Sigmoid colon (tissue), 4 donors: ENCODE measurements at regions not wholly inside any gene's neighbourhood (a gene's known extent, or its start where the extent isn't known, plus 50 kb on each side); places are given as distances from the start of the nearest gene placed in this dataset.

Experiments used
- EP300 ChIP-seq, 4 donors: sonication (generic); formaldehyde crosslinking; IDR thresholded peaks; one replicate each; pipeline ENCODE4 v1.6.1; 2017; ENCODE audit warnings: antibody characterized with exemption in 4 of 4
- POLR2AphosphoS5 ChIP-seq, 4 donors: sonication (generic); formaldehyde crosslinking; IDR thresholded peaks; one replicate each; pipeline ENCODE4 v1.6.1; 2017; ENCODE audit warnings: antibody characterized with exemption in 4 of 4
- TF ChIP-seq, protein P1 (sequence below), 4 experiments: fragments of 450-650 bp in 3 of 4; fragments of 200-600 bp in 1 of 4; IDR thresholded peaks; one replicate each; pipeline ENCODE4 v1.5.1; 2016 to 2019; ENCODE audit warnings: antibody characterized with exemption in 4 of 4, mild to moderate bottlenecking in 3 of 4, moderate library complexity in 2 of 4

DNA sequence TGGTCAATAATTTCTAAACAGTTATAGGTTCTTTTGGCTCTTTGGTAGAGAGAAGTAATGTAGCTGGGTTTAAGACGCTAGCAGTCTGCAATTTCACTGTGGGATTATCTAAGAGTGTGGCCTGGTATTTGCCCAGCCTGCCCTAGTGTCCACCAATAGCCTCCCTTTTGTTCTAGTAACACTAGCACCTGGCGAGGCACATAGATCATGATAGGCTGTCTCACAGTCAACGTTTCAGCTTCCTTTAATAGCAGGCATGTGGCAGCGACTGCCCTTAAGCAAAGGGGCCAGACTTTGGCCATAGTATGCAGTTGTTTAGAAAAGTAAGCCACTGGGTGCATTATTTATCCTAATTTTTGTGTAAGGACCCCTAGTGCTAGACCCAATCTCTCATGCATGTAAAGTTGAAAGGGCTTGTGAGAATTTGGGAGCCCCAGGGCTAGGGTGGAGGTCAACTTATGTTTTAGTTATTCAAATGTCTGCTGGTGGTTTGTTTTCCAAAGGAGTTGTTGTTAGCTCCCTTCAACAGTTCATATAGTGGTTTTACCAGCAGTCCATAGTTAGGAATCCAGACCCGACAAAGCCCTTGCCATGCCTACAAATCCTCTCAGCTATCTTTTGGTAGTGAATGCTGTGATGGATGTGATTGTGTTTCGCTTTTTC is 274.3 kb downstream of the HTR1A start:
- TF ChIP-seq, protein P1, sequence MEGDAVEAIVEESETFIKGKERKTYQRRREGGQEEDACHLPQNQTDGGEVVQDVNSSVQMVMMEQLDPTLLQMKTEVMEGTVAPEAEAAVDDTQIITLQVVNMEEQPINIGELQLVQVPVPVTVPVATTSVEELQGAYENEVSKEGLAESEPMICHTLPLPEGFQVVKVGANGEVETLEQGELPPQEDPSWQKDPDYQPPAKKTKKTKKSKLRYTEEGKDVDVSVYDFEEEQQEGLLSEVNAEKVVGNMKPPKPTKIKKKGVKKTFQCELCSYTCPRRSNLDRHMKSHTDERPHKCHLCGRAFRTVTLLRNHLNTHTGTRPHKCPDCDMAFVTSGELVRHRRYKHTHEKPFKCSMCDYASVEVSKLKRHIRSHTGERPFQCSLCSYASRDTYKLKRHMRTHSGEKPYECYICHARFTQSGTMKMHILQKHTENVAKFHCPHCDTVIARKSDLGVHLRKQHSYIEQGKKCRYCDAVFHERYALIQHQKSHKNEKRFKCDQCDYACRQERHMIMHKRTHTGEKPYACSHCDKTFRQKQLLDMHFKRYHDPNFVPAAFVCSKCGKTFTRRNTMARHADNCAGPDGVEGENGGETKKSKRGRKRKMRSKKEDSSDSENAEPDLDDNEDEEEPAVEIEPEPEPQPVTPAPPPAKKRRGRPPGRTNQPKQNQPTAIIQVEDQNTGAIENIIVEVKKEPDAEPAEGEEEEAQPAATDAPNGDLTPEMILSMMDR (IDR thresholded peaks at IDR 0.05): no peak
- TF ChIP-seq EP300 (IDR thresholded peaks at IDR 0.05) (no peak), POLR2AphosphoS5 (IDR thresholded peaks at IDR 0.05) (no peak)
